CD14-positive monocyte (primary cell): ENCODE measurements at regions not wholly inside any gene's neighbourhood (a gene's known extent, or its start where the extent isn't known, plus 50 kb on each side); places are given as distances from the start of the nearest gene placed in this dataset.

Experiments
- DNase-seq, 3 donors: peaks; one replicate each; pipeline ENCODE4 v3.0.0-alpha.2; 2011 to 2022
- H2AFZ ChIP-seq: 2 replicates; pipeline ENCODE4 v1.6.0; 2012; ENCODE audit warnings: mild to moderate bottlenecking, low read depth, low read length, inconsistent platforms; ENCODE audit not compliant: insufficient read depth, poor library complexity, severe bottlenecking
- H3K27ac ChIP-seq, 2 donors: 1 replicate in 1 of 2; 2 replicates in 1 of 2; pipeline ENCODE4 v1.5.1; 2012 to 2013; ENCODE audit warnings: low read length in 2 of 2, control low read depth in 1 of 2, inconsistent platforms in 1 of 2, low read depth in 1 of 2, mild to moderate bottlenecking in 1 of 2
- H3K27me3 ChIP-seq, 2 donors: one replicate each; pipeline versions ENCODE4 v1.6.0 to v1.6.1; 2011 to 2013; ENCODE audit warnings: low read length in 2 of 2; ENCODE audit not compliant: control insufficient read depth in 2 of 2, insufficient read depth in 2 of 2
- H3K36me3 ChIP-seq, 2 donors: replicated peaks in 1 of 2; 1 replicate in 1 of 2; 2 replicates in 1 of 2; pipeline versions ENCODE4 v1.5.1 to v1.6.1; 2012 to 2013; ENCODE audit warnings: low read length in 2 of 2, control low read depth in 1 of 2, inconsistent platforms in 1 of 2, mild to moderate bottlenecking in 1 of 2; ENCODE audit not compliant: insufficient read depth in 2 of 2, control insufficient read depth in 1 of 2
- H3K4me1 ChIP-seq, 2 donors: 1 replicate in 1 of 2; 2 replicates in 1 of 2; pipeline versions ENCODE4 v1.5.1 to v1.6.1; 2012 to 2013; ENCODE audit warnings: low read length in 2 of 2, control low read depth in 1 of 2, inconsistent platforms in 1 of 2, mild to moderate bottlenecking in 1 of 2, moderate library complexity in 1 of 2; ENCODE audit not compliant: insufficient read depth in 2 of 2, control insufficient read depth in 1 of 2
- H3K4me2 ChIP-seq: replicated peaks from 2 replicates; pipeline ENCODE3; 2012; ENCODE audit warnings: low read length, moderate library complexity, mild to moderate bottlenecking; ENCODE audit not compliant: poor library complexity, severe bottlenecking; ENCODE audit errors: extremely low read depth
- H3K4me3 ChIP-seq, 3 experiments: fragments of 200-600 bp in 1 of 3; sonication (generic) in 1 of 3; replicated peaks in 1 of 3; 1 replicate in 2 of 3; 2 replicates in 1 of 3; pipeline ENCODE4 v1.5.1; 2011 to 2013; ENCODE audit warnings: low read length in 3 of 3, mild to moderate bottlenecking in 3 of 3, control low read depth in 2 of 3, low read depth in 2 of 3, inconsistent platforms in 1 of 3, moderate library complexity in 1 of 3
- H3K79me2 ChIP-seq: 2 replicates; pipeline ENCODE4 v1.6.0; 2012; ENCODE audit warnings: mild to moderate bottlenecking, control low read depth, inconsistent platforms, low read length, moderate library complexity; ENCODE audit not compliant: insufficient read depth
- H3K9ac ChIP-seq: 2 replicates; pipeline ENCODE4 v1.6.0; 2017; ENCODE audit warnings: low read length, mild to moderate bottlenecking; ENCODE audit not compliant: insufficient read depth, poor library complexity, severe bottlenecking
- H3K9me3 ChIP-seq, 2 donors: replicated peaks in 1 of 2; 1 replicate in 1 of 2; 2 replicates in 1 of 2; pipeline versions ENCODE4 v1.5.1 to v1.6.1; 2012 to 2013; ENCODE audit warnings: low read length in 2 of 2, control low read depth in 1 of 2; ENCODE audit not compliant: control insufficient read depth in 1 of 2, insufficient read depth in 1 of 2
- H4K20me1 ChIP-seq: 2 replicates; pipeline ENCODE4 v1.6.0; 2012; ENCODE audit warnings: mild to moderate bottlenecking, low read length, control low read depth, moderate library complexity; ENCODE audit not compliant: insufficient read depth
- H3K27ac Mint-ChIP-seq, 7 donors: one replicate each; pipeline ENCODE4 v1.8.0; 2020; ENCODE audit warnings: mild to moderate bottlenecking in 7 of 7, mixed read lengths in 7 of 7, moderate library complexity in 6 of 7, inconsistent platforms in 2 of 7
- H3K27me3 Mint-ChIP-seq, 3 donors: one replicate each; pipeline ENCODE4 v1.8.0; 2021 to 2022; ENCODE audit warnings: low read depth in 3 of 3, mild to moderate bottlenecking in 3 of 3, mixed read lengths in 3 of 3, moderate library complexity in 3 of 3, inconsistent platforms in 1 of 3
- H3K36me3 Mint-ChIP-seq, 2 donors: one replicate each; pipeline ENCODE4 v1.8.0; 2020; ENCODE audit warnings: mixed read lengths in 2 of 2, inconsistent platforms in 1 of 2, mild to moderate bottlenecking in 1 of 2
- H3K4me1 Mint-ChIP-seq: one replicate; pipeline ENCODE4 v1.8.0; 2020; ENCODE audit warnings: mild to moderate bottlenecking, mixed read lengths
- H3K4me3 Mint-ChIP-seq, 2 donors: one replicate each; pipeline ENCODE4 v1.8.0; 2020; ENCODE audit warnings: mild to moderate bottlenecking in 2 of 2, mixed read lengths in 2 of 2, moderate library complexity in 1 of 2
- H3K9me3 Mint-ChIP-seq, 7 donors: one replicate each; pipeline ENCODE4 v1.8.0; 2020 to 2022; ENCODE audit warnings: mixed read lengths in 7 of 7, mild to moderate bottlenecking in 6 of 7, moderate library complexity in 6 of 7, inconsistent platforms in 2 of 7
- WGBS: methylation state at CpG from one replicate; pipeline ENCODE4 v1.1.5; 2013; ENCODE audit warnings: missing lambda C conversion rate; ENCODE audit not compliant: insufficient coverage; 5-methylcytosine and 5-hydroxymethylcytosine counted together
- intact Hi-C, 2 donors: fragments of 100-400 bp; cut with micrococcal nuclease; formaldehyde crosslinking; loops; one replicate each; pipeline versions ENCODE4 v1.15.0 to v1.15.1; 2023
- TF ChIP-seq, protein P1 (sequence below): fragments of 200-600 bp; IDR thresholded peaks from one replicate; pipeline ENCODE4 v1.8.0; 2022; ENCODE audit warnings: antibody characterized with exemption, mild to moderate bottlenecking

DNA sequence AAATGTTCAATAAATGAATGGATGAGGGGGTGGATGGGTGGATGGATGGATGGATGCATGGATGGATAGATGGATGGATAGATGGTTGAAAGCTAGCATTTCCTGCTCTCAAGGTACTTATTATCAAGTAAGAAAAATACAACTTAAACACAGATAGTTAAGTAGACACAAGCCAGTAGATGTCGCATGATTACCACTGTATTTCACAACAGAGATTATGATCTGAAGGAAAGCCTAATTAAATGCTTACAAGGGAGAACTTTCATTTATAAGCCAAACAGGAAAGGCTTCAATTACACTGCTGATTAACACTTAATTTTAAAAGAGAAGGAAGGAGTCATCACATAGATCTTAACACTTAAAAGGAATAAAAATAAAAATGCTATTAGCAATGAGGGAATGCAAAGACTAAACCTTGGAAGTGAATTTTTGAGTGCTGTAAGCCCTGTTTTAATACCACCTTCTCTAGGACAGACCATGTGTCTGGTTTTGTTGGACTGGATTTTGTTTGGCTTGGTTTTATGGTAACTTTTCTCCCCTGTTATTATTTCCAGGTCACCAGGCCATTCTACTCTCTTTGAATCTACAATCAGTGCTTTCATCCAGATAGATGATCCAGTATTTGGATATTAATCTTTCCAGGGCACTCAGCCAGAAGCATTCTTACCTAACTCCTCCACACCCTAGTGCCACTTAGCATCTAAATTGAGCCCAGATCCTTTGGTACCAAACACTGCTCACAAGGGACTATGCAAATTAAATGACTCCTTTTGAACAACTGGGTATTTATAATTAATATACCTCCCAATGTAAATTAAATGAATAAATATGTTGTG is 75.5 kb upstream of the SLC39A8 start:
- intact Hi-C loops, result no loop called here
- H3K36me3 Mint-ChIP-seq, result no peaks in the 10 kb centered on the region
- no peak overlapping the region for H2AFZ ChIP-seq

GRCh38 chr4:102422843-102423242 is 77.6 kb upstream of the SLC39A8 start:
- intact Hi-C loops, result no loop called here
- WGBS, result no CpG with 5 or more reads among the region's 2 CpGs
- H3K27me3 Mint-ChIP-seq, result peaks cover 0 to 2% (median 0%) of the 10 kb centered on the region in 3 donors

More for the DNA sequence above, 75.5 kb upstream of the SLC39A8 start:
- TF ChIP-seq, protein P1, sequence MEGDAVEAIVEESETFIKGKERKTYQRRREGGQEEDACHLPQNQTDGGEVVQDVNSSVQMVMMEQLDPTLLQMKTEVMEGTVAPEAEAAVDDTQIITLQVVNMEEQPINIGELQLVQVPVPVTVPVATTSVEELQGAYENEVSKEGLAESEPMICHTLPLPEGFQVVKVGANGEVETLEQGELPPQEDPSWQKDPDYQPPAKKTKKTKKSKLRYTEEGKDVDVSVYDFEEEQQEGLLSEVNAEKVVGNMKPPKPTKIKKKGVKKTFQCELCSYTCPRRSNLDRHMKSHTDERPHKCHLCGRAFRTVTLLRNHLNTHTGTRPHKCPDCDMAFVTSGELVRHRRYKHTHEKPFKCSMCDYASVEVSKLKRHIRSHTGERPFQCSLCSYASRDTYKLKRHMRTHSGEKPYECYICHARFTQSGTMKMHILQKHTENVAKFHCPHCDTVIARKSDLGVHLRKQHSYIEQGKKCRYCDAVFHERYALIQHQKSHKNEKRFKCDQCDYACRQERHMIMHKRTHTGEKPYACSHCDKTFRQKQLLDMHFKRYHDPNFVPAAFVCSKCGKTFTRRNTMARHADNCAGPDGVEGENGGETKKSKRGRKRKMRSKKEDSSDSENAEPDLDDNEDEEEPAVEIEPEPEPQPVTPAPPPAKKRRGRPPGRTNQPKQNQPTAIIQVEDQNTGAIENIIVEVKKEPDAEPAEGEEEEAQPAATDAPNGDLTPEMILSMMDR, result no peak
- no peak overlapping the region for H3K27ac ChIP-seq
- Mint-ChIP-seq H3K27me3 (peaks cover 0 to 2% (median 0%) of the 10 kb centered on the region in 3 donors), H3K4me1 (no peaks in the 10 kb centered on the region), H3K9me3 (peaks cover 0 to 8% (median 4%) of the 10 kb centered on the region in 7 donors), H3K27ac (no peak overlapping the region), H3K4me3 (no peak overlapping the region)
- H3K9ac ChIP-seq, result no peak overlapping the region
- H3K79me2 ChIP-seq, result no peaks in the 10 kb centered on the region
- no peaks in the 10 kb centered on the region for H3K36me3 ChIP-seq
- no peaks in the 10 kb centered on the region for H3K27me3 ChIP-seq
- DNase-seq, result no peak
- H4K20me1 ChIP-seq, result no peaks in the 10 kb centered on the region
- no peak overlapping the region for H3K4me3 ChIP-seq
- H3K9me3 ChIP-seq, result no peaks in the 10 kb centered on the region
- H3K4me1 ChIP-seq, result no peaks in the 10 kb centered on the region
- H3K4me2 ChIP-seq, result no peak overlapping the region
- no CpG with 5 or more reads among the region's 1 CpG for WGBS

More at GRCh38 chr4:102422843-102423242, 77.6 kb upstream of the SLC39A8 start:
- Histone ChIP-seq H3K36me3 (no peaks in the 10 kb centered on the region), H3K79me2 (no peaks in the 10 kb centered on the region), H3K9me3 (no peaks in the 10 kb centered on the region), H2AFZ (no peak overlapping the region), H3K4me2 (no peak overlapping the region), H3K4me1 (no peaks in the 10 kb centered on the region), H3K27me3 (no peaks in the 10 kb centered on the region), H4K20me1 (no peaks in the 10 kb centered on the region), H3K9ac (no peak overlapping the region), H3K27ac (no peak overlapping the region), H3K4me3 (no peak overlapping the region)
- Mint-ChIP-seq H3K36me3 (no peaks in the 10 kb centered on the region), H3K27ac (no peak overlapping the region), H3K9me3 (peaks cover 0 to 8% (median 4%) of the 10 kb centered on the region in 7 donors), H3K4me1 (no peaks in the 10 kb centered on the region), H3K4me3 (no peak overlapping the region)
- DNase-seq, result no peak
- TF ChIP-seq, protein P1, result no peak
